ENCODE measurements at regions not wholly inside any gene's neighbourhood (a gene's known extent, or its start where the extent isn't known, plus 50 kb on each side); places are given as distances from the start of the nearest gene placed in this dataset.

DNA sequence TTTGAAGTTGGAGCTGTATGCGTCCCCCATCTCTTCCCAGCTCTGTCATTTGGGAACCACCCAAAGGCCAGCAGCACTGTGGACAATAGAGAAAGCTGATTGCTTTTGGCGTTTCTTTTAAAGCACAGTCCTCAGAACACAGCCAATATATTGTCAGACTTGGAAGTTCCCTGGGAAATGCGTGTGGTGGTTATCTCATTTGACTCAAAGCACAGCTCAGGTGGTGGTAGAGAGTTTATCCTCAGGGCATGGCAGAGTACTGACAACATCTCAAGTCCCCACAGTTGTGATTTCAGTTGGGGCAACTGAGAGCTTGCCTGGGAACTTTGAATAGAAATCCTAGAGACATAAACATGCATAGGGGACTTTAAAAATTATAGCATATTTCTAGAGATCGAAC, 601.3 kb downstream of the ETS1 start:
- Histone ChIP-seq H3K27ac (no peak overlapping the region), H3K4me3 (no peak overlapping the region), H3K9me3 (no peaks in the 10 kb centered on the region), H3K4me2 (no peak overlapping the region), H3K4me1 (no peaks in the 10 kb centered on the region)
- FAIRE-seq (no peak), ATAC-seq (no peak), DNase-seq (ENCODE audit: low read depth in 1 of 2, low spot score in 1 of 2) (no peak)
- TF ChIP-seq BHLHE40 (IDR thresholded peaks at IDR 0.05; ENCODE audit: low read depth, low read length) (no peak), RCOR1 (IDR thresholded peaks at IDR 0.05; ENCODE audit: low read depth, low read length) (no peak), KDM1A (IDR thresholded peaks at IDR 0.05; ENCODE audit: low read depth) (no peak)
- TF ChIP-seq, protein P1, sequence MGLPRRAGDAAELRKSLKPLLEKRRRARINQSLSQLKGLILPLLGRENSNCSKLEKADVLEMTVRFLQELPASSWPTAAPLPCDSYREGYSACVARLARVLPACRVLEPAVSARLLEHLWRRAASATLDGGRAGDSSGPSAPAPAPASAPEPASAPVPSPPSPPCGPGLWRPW (IDR thresholded peaks at IDR 0.05): no peak
- ChIA-PET CTCF (no interaction called here), POLR2A (no interaction called here)
- 0% methylated on average over 4 of the region's 4 CpGs for WGBS (ENCODE audit: missing lambda C conversion rate)

DNA sequence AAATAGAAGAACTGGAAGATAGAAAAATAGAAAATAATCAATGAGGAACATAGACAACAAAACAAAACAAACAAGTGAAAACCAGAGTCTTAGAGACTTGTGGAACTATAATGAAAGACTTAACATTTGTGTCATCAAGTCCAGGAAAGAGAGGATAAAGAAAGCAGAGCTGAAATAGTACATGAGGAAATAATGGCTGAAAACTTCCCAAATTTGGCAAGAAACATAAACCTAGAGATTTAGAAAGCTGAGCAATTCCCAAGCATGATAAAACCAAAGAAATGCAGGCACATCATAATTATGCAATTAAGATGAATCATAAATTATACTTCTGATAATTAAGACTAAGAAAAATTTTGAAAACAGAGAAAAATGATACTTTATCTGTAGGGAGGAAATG, 614.5 kb downstream of the ETS1 start:
- no peak overlapping the region for H3K4me2 ChIP-seq
- FAIRE-seq (no peak), DNase-seq (ENCODE audit: low read depth in 1 of 2, low spot score in 1 of 2) (no peak), ATAC-seq (no peak)
- ChIA-PET CTCF (no interaction called here), POLR2A (no interaction called here)
- no peak overlapping the region for H3K27ac ChIP-seq
- H3K4me1 ChIP-seq: no peaks in the 10 kb centered on the region
- no peak overlapping the region for H3K4me3 ChIP-seq
- H3K9me3 ChIP-seq: no peaks in the 10 kb centered on the region
- TF ChIP-seq HDAC2 (IDR thresholded peaks at IDR 0.05) (no peak), POLR2A (IDR thresholded peaks at IDR 0.05; ENCODE audit: low read length) (no peak), NFE2L2 (conservative IDR thresholded peaks at IDR 0.05; ENCODE audit: low read length) (no peak), HOXB5 (CRISPR knock-in tag; IDR thresholded peaks at IDR 0.05) (no peak), CEBPB (IDR thresholded peaks at IDR 0.05) (no peak), KDM5A (IDR thresholded peaks at IDR 0.05) (no peak), RAD21 (conservative IDR thresholded peaks at IDR 0.05 in 1 of 2, IDR thresholded peaks at IDR 0.05 in 1 of 2) (no peak), RCOR1 (IDR thresholded peaks at IDR 0.05; ENCODE audit: low read depth, low read length) (no peak), CHD2 (IDR thresholded peaks at IDR 0.05; ENCODE audit: low read length, partially characterized antibody) (no peak), HEYL (CRISPR knock-in tag; IDR thresholded peaks at IDR 0.05) (no peak), SREBF2 (IDR thresholded peaks at IDR 0.05) (no peak), CHD4 (IDR thresholded peaks at IDR 0.05; ENCODE audit: borderline replicate concordance) (no peak), CBX8 (IDR thresholded peaks at IDR 0.05) (no peak), JUN (IDR thresholded peaks at IDR 0.05) (no peak), CBX2 (IDR thresholded peaks at IDR 0.05; ENCODE audit: borderline replicate concordance, low read depth) (no peak), SMC3 (IDR thresholded peaks at IDR 0.05) (no peak)
- TF ChIP-seq, protein P2, sequence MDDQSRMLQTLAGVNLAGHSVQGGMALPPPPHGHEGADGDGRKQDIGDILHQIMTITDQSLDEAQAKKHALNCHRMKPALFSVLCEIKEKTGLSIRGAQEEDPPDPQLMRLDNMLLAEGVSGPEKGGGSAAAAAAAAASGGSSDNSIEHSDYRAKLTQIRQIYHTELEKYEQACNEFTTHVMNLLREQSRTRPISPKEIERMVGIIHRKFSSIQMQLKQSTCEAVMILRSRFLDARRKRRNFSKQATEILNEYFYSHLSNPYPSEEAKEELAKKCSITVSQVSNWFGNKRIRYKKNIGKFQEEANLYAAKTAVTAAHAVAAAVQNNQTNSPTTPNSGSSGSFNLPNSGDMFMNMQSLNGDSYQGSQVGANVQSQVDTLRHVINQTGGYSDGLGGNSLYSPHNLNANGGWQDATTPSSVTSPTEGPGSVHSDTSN (IDR thresholded peaks at IDR 0.05): no peak
- TF ChIP-seq, protein P3, sequence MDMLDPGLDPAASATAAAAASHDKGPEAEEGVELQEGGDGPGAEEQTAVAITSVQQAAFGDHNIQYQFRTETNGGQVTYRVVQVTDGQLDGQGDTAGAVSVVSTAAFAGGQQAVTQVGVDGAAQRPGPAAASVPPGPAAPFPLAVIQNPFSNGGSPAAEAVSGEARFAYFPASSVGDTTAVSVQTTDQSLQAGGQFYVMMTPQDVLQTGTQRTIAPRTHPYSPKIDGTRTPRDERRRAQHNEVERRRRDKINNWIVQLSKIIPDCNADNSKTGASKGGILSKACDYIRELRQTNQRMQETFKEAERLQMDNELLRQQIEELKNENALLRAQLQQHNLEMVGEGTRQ (IDR thresholded peaks at IDR 0.05): no peak

DNA sequence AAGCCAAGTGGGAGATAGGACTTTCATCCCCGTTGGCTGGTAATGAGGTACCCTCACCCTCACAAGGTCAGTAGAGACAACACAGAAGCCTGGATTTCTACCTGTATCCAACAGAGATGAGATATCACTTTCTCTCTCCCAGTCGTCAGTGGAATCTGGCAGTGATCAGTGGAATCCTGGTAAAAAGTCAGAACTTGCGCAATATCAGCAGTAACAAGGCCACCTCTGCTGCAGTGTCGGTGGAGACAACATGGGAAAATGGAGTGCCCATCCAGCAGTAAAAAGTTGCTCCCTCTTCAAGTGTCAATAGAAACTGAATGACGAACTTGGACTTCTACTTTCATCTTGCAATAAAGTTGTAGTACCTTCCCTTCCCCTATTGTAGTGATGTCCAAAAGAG, 615.9 kb downstream of the ETS1 start:
- 9% methylated on average over 5 of the region's 5 CpGs for WGBS (ENCODE audit: missing lambda C conversion rate)

More for the DNA sequence above, 615.9 kb downstream of the ETS1 start:
- POLR2A ChIA-PET: no interaction called here
- no peak for FAIRE-seq
- CTCF ChIA-PET: no interaction called here
- TF ChIP-seq, protein P4, sequence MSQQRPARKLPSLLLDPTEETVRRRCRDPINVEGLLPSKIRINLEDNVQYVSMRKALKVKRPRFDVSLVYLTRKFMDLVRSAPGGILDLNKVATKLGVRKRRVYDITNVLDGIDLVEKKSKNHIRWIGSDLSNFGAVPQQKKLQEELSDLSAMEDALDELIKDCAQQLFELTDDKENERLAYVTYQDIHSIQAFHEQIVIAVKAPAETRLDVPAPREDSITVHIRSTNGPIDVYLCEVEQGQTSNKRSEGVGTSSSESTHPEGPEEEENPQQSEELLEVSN (IDR thresholded peaks at IDR 0.05; ENCODE audit: borderline replicate concordance, low read depth): no peak
- TF ChIP-seq CEBPB (IDR thresholded peaks at IDR 0.05): peak in 1 of 2 experiments; percentile 28; a peak in 2 of 4 replicates
- H3K4me1 ChIP-seq: no peaks in the 10 kb centered on the region
- no peak overlapping the region for H3K27ac ChIP-seq
- H3K9me3 ChIP-seq: no peaks in the 10 kb centered on the region
- no peak for DNase-seq (ENCODE audit: low read depth in 1 of 2, low spot score in 1 of 2)
- no peak for ATAC-seq
- H3K4me2 ChIP-seq: no peak overlapping the region
- no peak overlapping the region for H3K4me3 ChIP-seq
